Neural cell (in vitro differentiated cells): ENCODE measurements at regions not wholly inside any gene's neighbourhood (a gene's known extent, or its start where the extent isn't known, plus 50 kb on each side); places are given as distances from the start of the nearest gene placed in this dataset.

ENCODE experiments used
- CTCF ChIP-seq: fragments of 450-650 bp; IDR thresholded peaks from 2 replicates; pipeline ENCODE4 v1.5.1; 2014; ENCODE audit warnings: antibody characterized with exemption, mild to moderate bottlenecking, moderate library complexity; ENCODE audit not compliant: poor library complexity, severe bottlenecking
- EP300 ChIP-seq: fragments of 450-650 bp; conservative IDR thresholded peaks from 2 replicates; pipeline ENCODE4 v1.6.1; 2014; ENCODE audit warnings: antibody characterized with exemption, mild to moderate bottlenecking, moderate library complexity; ENCODE audit not compliant: poor library complexity, severe bottlenecking
- EZH2 ChIP-seq: fragments of 200-600, 300-800 bp; shearing (Covaris generic), sonication (generic); IDR thresholded peaks from 2 replicates; pipeline ENCODE4 v1.6.1; 2014; ENCODE audit warnings: antibody characterized with exemption, low read length, borderline replicate concordance, mild to moderate bottlenecking; ENCODE audit not compliant: insufficient read depth, poor library complexity, severe bottlenecking
- MXI1 ChIP-seq: fragments of 450-650 bp; conservative IDR thresholded peaks from 2 replicates; pipeline ENCODE4 v1.6.1; 2014; ENCODE audit warnings: antibody characterized with exemption, mild to moderate bottlenecking; ENCODE audit not compliant: poor library complexity, severe bottlenecking
- POLR2AphosphoS5 ChIP-seq: IDR thresholded peaks from 2 replicates; pipeline ENCODE4 v1.6.1; 2012
- RAD21 ChIP-seq: fragments of 450-650 bp; conservative IDR thresholded peaks from 2 replicates; pipeline ENCODE4 v1.6.1; 2014; ENCODE audit warnings: antibody characterized with exemption, mild to moderate bottlenecking, moderate library complexity
- REST ChIP-seq: IDR thresholded peaks from 2 replicates; pipeline ENCODE4 v1.6.1; 2012; ENCODE audit warnings: borderline replicate concordance
- SMC3 ChIP-seq: fragments of 450-650 bp; conservative IDR thresholded peaks from 2 replicates; pipeline ENCODE4 v1.6.1; 2014; ENCODE audit warnings: antibody characterized with exemption, mild to moderate bottlenecking, moderate library complexity; ENCODE audit not compliant: poor library complexity
- TAF1 ChIP-seq: IDR thresholded peaks from 2 replicates; pipeline ENCODE4 v1.6.1; 2012; ENCODE audit warnings: low read depth

- TF ChIP-seq EP300: no peak
- TF ChIP-seq CTCF: no peak
- TF ChIP-seq TAF1: no peak
- TF ChIP-seq EZH2: no peak
- no peak for TF ChIP-seq POLR2AphosphoS5
- TF ChIP-seq RAD21: no peak
- TF ChIP-seq REST: no peak
- TF ChIP-seq MXI1: no peak
- no peak for TF ChIP-seq SMC3
Measured at GRCh38 chr2:155839436-155839835, 493.1 kb downstream of the NR4A2 start.
